ENCODE measurements at regions not wholly inside any gene's neighbourhood (a gene's known extent, or its start where the extent isn't known, plus 50 kb on each side); places are given as distances from the start of the nearest gene placed in this dataset.

- H3K4me1 Mint-ChIP-seq (ENCODE audit: low read depth): peaks cover 2% of the 10 kb centered on the region
- H3K9me3 Mint-ChIP-seq (ENCODE audit: low read depth): peaks cover 10% of the 10 kb centered on the region
- peaks cover 1% of the 10 kb centered on the region for H3K36me3 Mint-ChIP-seq (ENCODE audit: insufficient read depth)
- no peak overlapping the region for H3K4me3 Mint-ChIP-seq (ENCODE audit: low read depth)
- no peaks in the 10 kb centered on the region for H3K27me3 Mint-ChIP-seq
- TF ChIP-seq, protein P1, sequence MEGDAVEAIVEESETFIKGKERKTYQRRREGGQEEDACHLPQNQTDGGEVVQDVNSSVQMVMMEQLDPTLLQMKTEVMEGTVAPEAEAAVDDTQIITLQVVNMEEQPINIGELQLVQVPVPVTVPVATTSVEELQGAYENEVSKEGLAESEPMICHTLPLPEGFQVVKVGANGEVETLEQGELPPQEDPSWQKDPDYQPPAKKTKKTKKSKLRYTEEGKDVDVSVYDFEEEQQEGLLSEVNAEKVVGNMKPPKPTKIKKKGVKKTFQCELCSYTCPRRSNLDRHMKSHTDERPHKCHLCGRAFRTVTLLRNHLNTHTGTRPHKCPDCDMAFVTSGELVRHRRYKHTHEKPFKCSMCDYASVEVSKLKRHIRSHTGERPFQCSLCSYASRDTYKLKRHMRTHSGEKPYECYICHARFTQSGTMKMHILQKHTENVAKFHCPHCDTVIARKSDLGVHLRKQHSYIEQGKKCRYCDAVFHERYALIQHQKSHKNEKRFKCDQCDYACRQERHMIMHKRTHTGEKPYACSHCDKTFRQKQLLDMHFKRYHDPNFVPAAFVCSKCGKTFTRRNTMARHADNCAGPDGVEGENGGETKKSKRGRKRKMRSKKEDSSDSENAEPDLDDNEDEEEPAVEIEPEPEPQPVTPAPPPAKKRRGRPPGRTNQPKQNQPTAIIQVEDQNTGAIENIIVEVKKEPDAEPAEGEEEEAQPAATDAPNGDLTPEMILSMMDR (IDR thresholded peaks at IDR 0.05; ENCODE audit: unreplicated experiment): no peak
- DNase-seq (ENCODE audit: low spot score, unreplicated experiment): no peak
- H3K27ac Mint-ChIP-seq: no peak overlapping the region
Measured at GRCh38 chr17:63311416-63311937, 134.6 kb downstream of the CYB561 start.

DNA sequence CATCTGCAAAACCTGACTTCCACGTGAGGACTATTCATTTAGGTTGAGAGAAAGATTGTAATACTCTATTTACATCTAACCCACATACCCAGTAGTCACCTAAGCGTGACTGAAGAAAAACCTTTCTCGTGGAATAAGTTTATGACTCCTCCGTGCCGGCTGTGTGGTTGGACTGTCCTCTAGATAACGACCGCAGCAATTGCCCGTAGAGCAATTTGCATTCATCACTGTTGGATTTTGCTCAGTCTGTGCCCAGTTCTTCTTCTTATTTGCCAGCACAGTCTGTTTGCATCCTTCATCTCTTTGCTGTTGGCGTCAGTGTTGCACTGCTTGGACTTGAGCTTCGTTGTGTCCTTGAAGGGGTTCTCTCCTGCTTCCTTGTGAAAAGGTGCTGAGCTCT lies 131.3 kb downstream of the CYB561 start:
- Mint-ChIP-seq H3K4me3 (ENCODE audit: low read depth) (no peak overlapping the region), H3K27ac (no peak overlapping the region), H3K36me3 (ENCODE audit: insufficient read depth) (peaks cover 3% of the 10 kb centered on the region), H3K9me3 (ENCODE audit: low read depth) (peaks cover 10% of the 10 kb centered on the region), H3K27me3 (no peaks in the 10 kb centered on the region), H3K4me1 (ENCODE audit: low read depth) (peaks cover 2% of the 10 kb centered on the region)
- TF ChIP-seq, protein P1 (IDR thresholded peaks at IDR 0.05; ENCODE audit: unreplicated experiment): no peak
- no peak for DNase-seq (ENCODE audit: low spot score, unreplicated experiment)

- no peak overlapping the region for H3K27ac Mint-ChIP-seq
- H3K4me3 Mint-ChIP-seq (ENCODE audit: low read depth): no peak overlapping the region
- peaks cover 2% of the 10 kb centered on the region for H3K4me1 Mint-ChIP-seq (ENCODE audit: low read depth)
- TF ChIP-seq, protein P1 (IDR thresholded peaks at IDR 0.05; ENCODE audit: unreplicated experiment): no peak
- DNase-seq (ENCODE audit: low spot score, unreplicated experiment): no peak
- peaks cover 6% of the 10 kb centered on the region for H3K9me3 Mint-ChIP-seq (ENCODE audit: low read depth)
- peaks cover 2% of the 10 kb centered on the region for H3K36me3 Mint-ChIP-seq (ENCODE audit: insufficient read depth)
- H3K27me3 Mint-ChIP-seq: no peaks in the 10 kb centered on the region
Measured at GRCh38 chr17:63316100-63316499, 130.0 kb downstream of the CYB561 start.

GRCh38 chr17:63317166-63317840 lies 128.8 kb downstream of the CYB561 start:
- Mint-ChIP-seq H3K4me1 (ENCODE audit: low read depth) (peaks cover 2% of the 10 kb centered on the region), H3K9me3 (ENCODE audit: low read depth) (peaks cover under 1% of the 10 kb centered on the region), H3K27me3 (no peaks in the 10 kb centered on the region), H3K36me3 (ENCODE audit: insufficient read depth) (peaks cover 2% of the 10 kb centered on the region), H3K4me3 (ENCODE audit: low read depth) (no peak overlapping the region), H3K27ac (no peak overlapping the region)
- TF ChIP-seq, protein P1 (IDR thresholded peaks at IDR 0.05; ENCODE audit: unreplicated experiment): no peak
- no peak for DNase-seq (ENCODE audit: low spot score, unreplicated experiment)

- TF ChIP-seq, protein P1 (IDR thresholded peaks at IDR 0.05; ENCODE audit: unreplicated experiment): no peak
- Mint-ChIP-seq H3K36me3 (ENCODE audit: insufficient read depth) (no peaks in the 10 kb centered on the region), H3K9me3 (ENCODE audit: low read depth) (no peaks in the 10 kb centered on the region), H3K4me1 (ENCODE audit: low read depth) (no peaks in the 10 kb centered on the region), H3K27me3 (no peaks in the 10 kb centered on the region), H3K27ac (no peak overlapping the region), H3K4me3 (ENCODE audit: low read depth) (no peak overlapping the region)
- no peak for DNase-seq (ENCODE audit: low spot score, unreplicated experiment)
Measured at GRCh38 chr17:63325808-63326207, 120.3 kb downstream of the CYB561 start.
